Stimulated activated CD4-positive, alpha-beta T cell treated with anti-CD3 and anti-CD28 coated beads, Interleukin-12 subunit alpha, Interleukin-12 subunit beta, amount 100 ng/mL, for 48 hours (primary cell): ENCODE measurements at regions not wholly inside any gene's neighbourhood (a gene's known extent, or its start where the extent isn't known, plus 50 kb on each side); places are given as distances from the start of the nearest gene placed in this dataset.

Source experiments
- DNase-seq, 3 donors: peaks; one replicate each; pipeline ENCODE4 v3.0.0-alpha.2; 2020; ENCODE audit warnings: low read depth in 2 of 3, low spot score in 1 of 3

DNA sequence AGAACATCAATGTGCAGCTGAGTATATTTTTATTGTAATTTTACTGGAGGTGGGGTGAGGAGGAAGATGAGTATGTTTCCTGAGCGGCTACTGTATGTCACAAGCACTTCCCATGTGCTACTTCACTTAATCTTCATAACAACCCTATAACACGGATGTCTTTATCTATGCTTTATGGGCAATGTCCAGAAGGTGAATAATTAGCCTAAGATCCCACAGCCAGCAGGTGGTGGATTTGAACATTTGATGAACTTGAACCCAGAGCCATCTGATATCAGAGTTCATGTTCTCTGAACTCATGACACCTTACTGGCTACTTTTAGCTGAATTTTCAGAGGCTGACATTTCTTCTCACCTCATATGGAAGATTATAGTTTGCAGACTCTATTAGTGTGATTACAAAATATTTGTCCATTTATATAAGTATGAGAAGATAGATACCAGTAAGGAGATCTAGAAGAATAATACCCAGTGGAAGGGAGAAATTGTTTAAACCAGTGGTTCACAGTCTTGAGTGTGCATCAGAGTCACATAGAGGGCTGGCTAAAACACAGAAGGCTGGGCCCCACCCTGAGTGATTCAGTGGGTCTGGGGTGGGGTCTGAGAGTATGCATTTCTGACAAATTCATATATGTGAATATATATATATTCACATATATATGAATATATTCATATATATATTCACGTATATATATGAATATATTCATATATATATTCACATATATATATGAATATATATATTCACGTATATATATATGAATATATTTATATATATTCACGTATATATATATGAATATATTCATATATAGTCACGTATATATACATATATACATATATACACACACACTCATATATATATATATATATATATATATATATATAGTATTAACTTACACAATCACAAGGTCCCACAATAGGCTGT lies 164.4 kb upstream of the NR3C1 start:
- no peak for DNase-seq

GRCh38 chr5:143566139-143566538 lies 162.7 kb upstream of the NR3C1 start:
- DNase-seq = no peak

GRCh38 chr5:143564417-143564816 lies 160.9 kb upstream of the NR3C1 start:
- no peak for DNase-seq

DNA sequence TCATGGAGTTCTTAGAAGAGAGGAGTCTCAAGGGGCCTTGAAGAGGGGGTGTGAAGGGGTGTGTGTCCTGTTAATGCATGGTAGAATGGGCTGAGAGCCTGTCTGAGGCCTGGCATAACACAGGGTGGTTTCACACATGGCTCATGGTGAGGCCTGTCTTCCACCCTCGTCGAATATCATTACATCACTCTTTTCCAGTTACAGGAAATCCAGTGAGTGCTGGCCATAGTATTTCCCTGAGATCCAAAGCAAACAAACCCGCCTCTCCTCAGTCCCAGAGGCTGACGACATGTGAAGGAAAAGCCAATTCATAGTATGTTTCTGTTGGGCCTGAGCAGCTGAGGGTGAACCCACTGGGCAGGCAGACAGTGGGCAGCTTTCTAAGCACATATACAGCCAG lies 159.4 kb upstream of the NR3C1 start:
- DNase-seq = no peak

DNA sequence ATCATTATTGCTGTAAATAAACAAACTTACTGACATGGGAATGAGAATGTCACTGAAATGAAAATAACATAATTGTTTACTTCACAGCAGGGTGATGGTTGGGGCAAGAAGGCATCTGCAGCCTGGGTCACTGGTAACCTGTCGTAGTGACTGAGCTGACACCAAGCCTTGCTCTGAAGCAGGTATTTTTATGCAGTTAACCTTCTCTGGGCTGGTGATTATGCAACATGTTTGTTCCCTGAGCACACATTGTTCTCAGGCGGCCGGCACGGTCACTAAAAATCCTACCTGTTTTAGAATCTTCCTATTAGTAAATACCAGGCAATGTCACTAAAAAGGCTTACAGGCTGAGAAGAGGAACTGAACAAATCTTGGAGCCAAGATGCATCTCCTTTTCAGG lies 157.7 kb upstream of the NR3C1 start:
- no peak for DNase-seq

GRCh38 chr5:143560378-143560777 lies 156.9 kb upstream of the NR3C1 start:
- no peak for DNase-seq

- DNase-seq = no peak
Measured at GRCh38 chr5:143559586-143560109, 156.2 kb upstream of the NR3C1 start.

DNA sequence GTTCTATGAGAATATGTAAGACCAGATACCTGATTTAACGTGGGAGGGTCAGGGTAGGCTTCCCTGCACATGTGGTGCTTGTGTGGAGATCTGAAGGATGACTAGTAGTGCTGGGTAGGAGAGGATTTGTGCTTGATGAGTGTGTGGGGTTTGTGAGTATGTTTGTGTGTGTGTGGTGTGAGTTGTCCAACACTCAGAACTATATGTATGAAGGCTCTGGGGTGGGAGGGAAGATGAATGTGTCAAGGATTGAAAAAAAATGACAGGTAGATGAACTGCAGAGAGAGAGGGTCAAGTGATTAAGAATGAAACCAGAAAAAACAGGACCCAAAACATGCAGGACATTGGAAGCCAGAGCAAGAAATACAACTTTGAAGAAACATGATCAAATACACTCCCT lies 154.6 kb upstream of the NR3C1 start:
- no peak for DNase-seq

DNA sequence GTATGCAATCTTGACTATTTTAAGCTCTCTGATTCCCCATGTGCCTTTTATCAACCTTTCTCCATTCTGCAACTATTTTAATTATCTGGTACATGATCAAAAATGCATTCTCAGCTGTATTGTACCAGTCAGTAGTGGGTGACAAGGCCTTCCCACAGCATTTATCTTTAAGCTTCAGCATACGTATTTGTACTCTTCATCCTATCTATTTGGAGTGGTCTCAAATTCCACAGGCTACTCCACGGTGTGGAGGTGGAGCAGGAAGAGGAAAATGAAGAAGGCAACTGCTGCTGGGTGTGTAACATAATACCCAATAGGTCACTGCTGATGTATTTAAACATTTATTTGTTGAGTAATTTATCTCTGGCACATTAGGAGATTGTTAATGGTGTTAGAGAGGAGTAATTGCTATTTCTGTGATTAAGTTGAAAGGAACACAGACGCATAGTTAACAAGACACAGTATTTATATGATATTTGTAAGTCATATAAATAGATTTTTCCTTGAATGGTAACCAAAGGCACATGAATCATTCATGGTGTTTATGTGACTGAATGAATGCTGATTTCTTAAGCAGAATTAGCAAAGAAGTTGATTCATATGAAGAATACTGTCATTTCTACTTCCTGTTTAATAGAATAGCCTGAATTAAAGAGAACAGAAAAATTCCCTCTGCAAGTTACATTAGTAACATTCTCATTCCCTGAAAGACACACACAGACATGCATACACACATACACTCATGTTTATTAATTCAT lies 153.8 kb upstream of the NR3C1 start:
- no peak for DNase-seq

DNA sequence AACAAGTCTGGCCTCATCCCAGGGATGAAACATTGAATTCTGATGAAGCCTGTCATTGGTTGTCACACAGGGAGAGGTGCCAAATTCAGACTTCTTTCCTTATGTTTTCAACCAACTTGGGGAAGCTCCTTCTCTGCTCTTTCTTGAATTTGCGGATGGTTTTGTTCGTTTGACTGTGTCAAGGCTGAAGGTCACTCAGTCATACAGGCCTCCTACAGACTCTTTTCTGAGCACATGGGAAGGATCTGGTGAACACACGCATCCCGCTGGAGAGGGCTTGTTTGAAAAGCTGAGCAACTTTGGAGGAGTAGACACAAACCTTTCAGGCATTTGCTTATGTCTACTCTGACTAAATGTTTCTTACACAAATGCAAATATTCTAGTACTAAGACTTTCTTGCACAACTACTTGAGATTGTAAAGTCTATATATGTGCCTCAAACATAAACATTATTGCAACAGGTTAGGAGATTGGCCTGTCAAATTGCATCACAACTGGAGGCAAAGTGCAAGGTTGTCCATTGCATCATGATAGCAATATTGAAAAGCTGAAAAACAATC lies 151.5 kb upstream of the NR3C1 start:
- no peak for DNase-seq

- no peak for DNase-seq
Measured at GRCh38 chr5:143554187-143554717, 150.8 kb upstream of the NR3C1 start.

DNA sequence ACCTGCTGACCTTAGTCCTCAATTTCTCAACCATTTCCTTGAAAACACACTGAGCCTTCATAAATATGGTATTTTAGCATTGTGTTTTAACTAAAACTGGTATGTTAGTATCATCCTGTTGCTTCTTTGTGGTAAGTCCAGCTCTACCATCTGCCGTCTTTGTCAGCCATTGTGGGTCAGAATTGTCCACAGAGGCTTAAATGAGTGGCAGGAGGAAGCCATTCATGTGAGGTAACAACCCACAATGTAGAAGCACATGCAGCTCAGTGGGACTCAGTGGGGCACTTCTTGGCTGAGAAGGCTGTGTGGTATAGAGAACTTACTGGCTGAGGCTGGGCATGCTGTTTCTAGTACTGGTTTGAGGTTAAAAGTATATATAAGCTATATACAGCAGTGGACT lies 149.2 kb upstream of the NR3C1 start:
- no peak for DNase-seq

- DNase-seq = no peak
Measured at GRCh38 chr5:143551820-143552251, 148.3 kb upstream of the NR3C1 start.

GRCh38 chr5:143550986-143551630 lies 147.6 kb upstream of the NR3C1 start:
- DNase-seq = no peak

GRCh38 chr5:143547342-143547741 lies 143.9 kb upstream of the NR3C1 start:
- no peak for DNase-seq

DNA sequence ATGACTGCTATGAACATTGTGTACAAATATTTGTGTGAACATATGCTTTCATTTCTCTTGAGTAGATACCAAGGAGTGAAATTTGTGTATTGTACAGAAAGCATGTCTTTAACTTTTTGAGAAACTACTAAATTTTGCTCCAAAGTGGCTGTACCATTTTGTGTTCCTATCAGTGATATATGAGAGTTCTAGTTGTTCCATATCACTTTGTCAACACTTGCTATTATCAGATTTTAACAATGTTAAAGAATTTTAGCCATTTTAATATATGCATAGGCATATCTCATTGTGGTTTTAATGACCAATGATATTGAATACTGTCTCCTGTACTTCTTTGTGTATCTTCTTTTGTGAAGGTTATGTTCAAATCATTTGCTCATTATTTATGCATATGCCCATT lies 142.9 kb upstream of the NR3C1 start:
- no peak for DNase-seq

GRCh38 chr5:143544606-143545005 lies 141.1 kb upstream of the NR3C1 start:
- no peak for DNase-seq

- DNase-seq = no peak
Measured at GRCh38 chr5:143543358-143544255, 140.1 kb upstream of the NR3C1 start.

GRCh38 chr5:143542798-143543144 lies 139.3 kb upstream of the NR3C1 start:
- DNase-seq = no peak
